Testis (tissue), 2 donors: ENCODE measurements at regions not wholly inside any gene's neighbourhood (a gene's known extent, or its start where the extent isn't known, plus 50 kb on each side); places are given as distances from the start of the nearest gene placed in this dataset.

Source experiments
- DNase-seq: peaks from one replicate; pipeline ENCODE4 v3.0.0-alpha.2; 2019
- H3K27ac ChIP-seq, 2 donors: fragments of 200-600 bp; sonication (generic); one replicate each; pipeline ENCODE4 v1.5.1; 2019
- H3K27me3 ChIP-seq: fragments of 200-600 bp; sonication (generic); one replicate; pipeline ENCODE4 v1.5.1; 2019
- H3K36me3 ChIP-seq: fragments of 200-600 bp; sonication (generic); one replicate; pipeline ENCODE4 v1.5.1; 2017; ENCODE audit warnings: low read depth; ENCODE audit errors: missing control alignments
- H3K4me1 ChIP-seq: fragments of 200-600 bp; sonication (generic); one replicate; pipeline ENCODE4 v1.5.1; 2019
- H3K4me3 ChIP-seq, 2 donors: fragments of 200-600 bp; sonication (generic); one replicate each; pipeline ENCODE4 v1.5.1; 2017 to 2019
- H3K9me3 ChIP-seq: fragments of 200-600 bp; sonication (generic); one replicate; pipeline ENCODE4 v1.5.1; 2017
- POLR2A ChIP-seq: fragments of 450-650 bp; IDR thresholded peaks from one replicate; pipeline ENCODE4 v1.6.1; 2017; ENCODE audit warnings: antibody characterized with exemption, mild to moderate bottlenecking, moderate library complexity
- WGBS, 2 donors: methylation state at CpG; one replicate each; pipeline ENCODE4 v1.1.5; 2018; 5-methylcytosine and 5-hydroxymethylcytosine counted together
- intact Hi-C: fragments of 100-400 bp; cut with DNase I; formaldehyde crosslinking; loops from one replicate; pipeline ENCODE4 v1.15.1; 2023; ENCODE audit warnings: low total_unique reads
- TF ChIP-seq, protein P1 (sequence below), 3 experiments: fragments of 450-650 bp in 2 of 3; fragments of 200-600 bp in 1 of 3; sonication (generic) in 1 of 3; IDR thresholded peaks; one replicate each; pipeline ENCODE4 v1.5.1; 2016 to 2019; ENCODE audit warnings: antibody characterized with exemption in 3 of 3, mild to moderate bottlenecking in 2 of 3, moderate library complexity in 1 of 3

DNA sequence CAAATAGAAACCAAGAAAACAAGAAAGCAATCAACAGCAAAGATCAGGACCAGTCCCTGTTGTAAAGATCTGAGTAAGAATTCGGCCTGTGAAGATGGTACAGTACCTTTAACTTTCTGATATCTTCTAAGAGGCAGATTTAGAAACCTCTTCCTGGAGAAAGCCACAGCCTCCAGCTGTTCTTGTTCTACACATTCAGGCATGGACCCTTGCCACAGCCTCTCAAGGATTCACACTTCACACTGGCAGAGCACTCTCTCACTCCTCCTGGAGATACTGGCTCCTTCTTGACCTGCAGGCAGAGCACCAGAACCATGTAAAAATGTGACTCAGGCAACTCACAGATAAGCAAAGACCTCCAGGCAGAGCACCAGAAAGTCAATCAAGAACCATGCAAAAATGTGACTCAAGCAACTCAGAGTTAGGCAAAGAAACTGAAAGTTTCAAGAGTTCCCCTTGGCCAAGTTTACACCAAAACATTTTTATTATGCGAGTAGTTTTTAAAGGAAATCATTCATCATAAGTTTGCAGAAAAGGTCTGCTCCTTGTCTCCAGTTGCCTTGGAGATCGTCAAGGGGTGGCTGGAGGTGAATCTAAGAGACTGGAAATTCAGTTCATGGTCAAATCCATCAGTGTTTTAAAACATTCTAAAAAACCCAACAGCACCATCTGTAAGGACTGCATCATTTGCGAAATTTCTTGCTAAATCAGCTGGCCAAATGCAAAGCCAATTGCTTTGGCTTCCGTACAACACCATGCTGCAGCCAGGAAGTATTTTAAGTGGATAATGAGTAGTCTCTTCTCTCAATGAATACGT is 119.3 kb upstream of the MDM1 start:
- no peaks in the 10 kb centered on the region for H3K27me3 ChIP-seq
- peaks cover 2% of the 10 kb centered on the region for H3K4me1 ChIP-seq
- intact Hi-C loops: no loop called here
- no peaks in the 10 kb centered on the region for H3K9me3 ChIP-seq
- DNase-seq: peak; percentile 43
- H3K27ac ChIP-seq: no peak overlapping the region
- H3K36me3 ChIP-seq: no peaks in the 10 kb centered on the region
- no peak overlapping the region for H3K4me3 ChIP-seq
- 48 to 49% methylated on average over 6 of the region's 6 CpGs for WGBS, 2 donors
- TF ChIP-seq, protein P1, sequence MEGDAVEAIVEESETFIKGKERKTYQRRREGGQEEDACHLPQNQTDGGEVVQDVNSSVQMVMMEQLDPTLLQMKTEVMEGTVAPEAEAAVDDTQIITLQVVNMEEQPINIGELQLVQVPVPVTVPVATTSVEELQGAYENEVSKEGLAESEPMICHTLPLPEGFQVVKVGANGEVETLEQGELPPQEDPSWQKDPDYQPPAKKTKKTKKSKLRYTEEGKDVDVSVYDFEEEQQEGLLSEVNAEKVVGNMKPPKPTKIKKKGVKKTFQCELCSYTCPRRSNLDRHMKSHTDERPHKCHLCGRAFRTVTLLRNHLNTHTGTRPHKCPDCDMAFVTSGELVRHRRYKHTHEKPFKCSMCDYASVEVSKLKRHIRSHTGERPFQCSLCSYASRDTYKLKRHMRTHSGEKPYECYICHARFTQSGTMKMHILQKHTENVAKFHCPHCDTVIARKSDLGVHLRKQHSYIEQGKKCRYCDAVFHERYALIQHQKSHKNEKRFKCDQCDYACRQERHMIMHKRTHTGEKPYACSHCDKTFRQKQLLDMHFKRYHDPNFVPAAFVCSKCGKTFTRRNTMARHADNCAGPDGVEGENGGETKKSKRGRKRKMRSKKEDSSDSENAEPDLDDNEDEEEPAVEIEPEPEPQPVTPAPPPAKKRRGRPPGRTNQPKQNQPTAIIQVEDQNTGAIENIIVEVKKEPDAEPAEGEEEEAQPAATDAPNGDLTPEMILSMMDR (IDR thresholded peaks at IDR 0.05): no peak
- no peak for TF ChIP-seq POLR2A

GRCh38 chr12:68452078-68452715 is 120.0 kb upstream of the MDM1 start:
- DNase-seq: no peak

DNA sequence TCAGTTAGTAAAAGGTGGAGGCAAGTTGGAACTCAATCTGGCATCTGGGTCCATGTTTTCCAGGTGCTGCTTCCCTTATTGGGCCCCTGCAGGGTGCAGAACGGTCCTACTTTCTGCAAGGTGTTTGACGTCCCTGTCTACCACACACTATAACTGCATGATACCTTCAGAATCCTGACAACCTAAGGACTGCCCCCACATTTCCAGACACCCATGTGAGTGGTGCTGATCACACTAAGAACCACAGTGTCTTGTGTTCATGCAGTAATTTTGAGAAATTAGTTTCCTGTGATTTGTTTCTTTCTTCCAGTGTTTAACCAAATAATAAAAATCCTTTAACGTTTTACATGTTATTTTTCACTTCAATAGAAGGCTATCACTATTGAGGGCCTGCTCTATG is 121.1 kb upstream of the MDM1 start:
- Histone ChIP-seq H3K4me1 (peaks cover 2% of the 10 kb centered on the region), H3K9me3 (no peaks in the 10 kb centered on the region), H3K4me3 (no peak overlapping the region), H3K36me3 (no peaks in the 10 kb centered on the region), H3K27ac (no peak overlapping the region), H3K27me3 (no peaks in the 10 kb centered on the region)
- TF ChIP-seq POLR2A: no peak
- TF ChIP-seq, protein P1 (IDR thresholded peaks at IDR 0.05): no peak
- intact Hi-C loops: no loop called here
- WGBS, 2 donors: 79 to 87% methylated on average over 3 of the region's 3 CpGs
- no peak for DNase-seq

More at GRCh38 chr12:68452078-68452715, 120.0 kb upstream of the MDM1 start:
- H3K27me3 ChIP-seq: no peaks in the 10 kb centered on the region
- H3K36me3 ChIP-seq: no peaks in the 10 kb centered on the region
- 45 to 46% methylated on average over 3 of the region's 3 CpGs for WGBS, 2 donors
- intact Hi-C loops: no loop called here
- TF ChIP-seq, protein P1 (IDR thresholded peaks at IDR 0.05): no peak
- no peak for TF ChIP-seq POLR2A
- no peak overlapping the region for H3K4me3 ChIP-seq
- H3K27ac ChIP-seq: no peak overlapping the region
- H3K4me1 ChIP-seq: peaks cover 2% of the 10 kb centered on the region
- no peaks in the 10 kb centered on the region for H3K9me3 ChIP-seq

GRCh38 chr12:68453876-68454275 is 121.7 kb upstream of the MDM1 start:
- H3K27ac ChIP-seq: no peak overlapping the region
- 89 to 94% methylated on average over 5 of the region's 5 CpGs for WGBS, 2 donors
- TF ChIP-seq, protein P1 (IDR thresholded peaks at IDR 0.05): no peak
- no peak for TF ChIP-seq POLR2A
- intact Hi-C loops: no loop called here
- no peak for DNase-seq
- no peaks in the 10 kb centered on the region for H3K36me3 ChIP-seq
- no peaks in the 10 kb centered on the region for H3K27me3 ChIP-seq
- H3K4me1 ChIP-seq: peaks cover 2% of the 10 kb centered on the region
- H3K9me3 ChIP-seq: no peaks in the 10 kb centered on the region
- no peak overlapping the region for H3K4me3 ChIP-seq
